ENCODE measurements at regions not wholly inside any gene's neighbourhood (a gene's known extent, or its start where the extent isn't known, plus 50 kb on each side); places are given as distances from the start of the nearest gene placed in this dataset.

DNA sequence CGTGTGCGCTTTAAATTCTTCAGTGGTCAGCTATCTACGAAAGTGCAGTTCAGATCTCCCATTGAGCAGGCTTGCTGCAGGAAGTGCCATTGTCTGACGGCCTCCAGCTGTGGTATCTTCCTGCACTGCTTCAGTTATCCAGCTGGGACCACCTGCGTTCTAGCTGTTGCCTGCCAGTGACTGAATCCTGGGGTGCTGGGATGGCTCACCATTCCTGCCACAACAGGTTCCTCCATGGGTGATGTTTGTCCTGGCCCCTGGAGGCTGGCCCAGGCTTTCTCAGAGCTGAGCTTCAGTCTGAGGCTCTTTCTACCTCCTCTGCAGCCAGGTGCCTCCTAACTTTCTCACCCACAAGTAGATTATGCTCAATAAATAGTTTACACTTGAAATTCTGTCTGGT, 498.5 kb upstream of the HS6ST1 start:
- TF ChIP-seq, protein P1, sequence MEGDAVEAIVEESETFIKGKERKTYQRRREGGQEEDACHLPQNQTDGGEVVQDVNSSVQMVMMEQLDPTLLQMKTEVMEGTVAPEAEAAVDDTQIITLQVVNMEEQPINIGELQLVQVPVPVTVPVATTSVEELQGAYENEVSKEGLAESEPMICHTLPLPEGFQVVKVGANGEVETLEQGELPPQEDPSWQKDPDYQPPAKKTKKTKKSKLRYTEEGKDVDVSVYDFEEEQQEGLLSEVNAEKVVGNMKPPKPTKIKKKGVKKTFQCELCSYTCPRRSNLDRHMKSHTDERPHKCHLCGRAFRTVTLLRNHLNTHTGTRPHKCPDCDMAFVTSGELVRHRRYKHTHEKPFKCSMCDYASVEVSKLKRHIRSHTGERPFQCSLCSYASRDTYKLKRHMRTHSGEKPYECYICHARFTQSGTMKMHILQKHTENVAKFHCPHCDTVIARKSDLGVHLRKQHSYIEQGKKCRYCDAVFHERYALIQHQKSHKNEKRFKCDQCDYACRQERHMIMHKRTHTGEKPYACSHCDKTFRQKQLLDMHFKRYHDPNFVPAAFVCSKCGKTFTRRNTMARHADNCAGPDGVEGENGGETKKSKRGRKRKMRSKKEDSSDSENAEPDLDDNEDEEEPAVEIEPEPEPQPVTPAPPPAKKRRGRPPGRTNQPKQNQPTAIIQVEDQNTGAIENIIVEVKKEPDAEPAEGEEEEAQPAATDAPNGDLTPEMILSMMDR (IDR thresholded peaks at IDR 0.05), result no peak
- no peak for TF ChIP-seq POLR2A (IDR thresholded peaks at IDR 0.05)

Measured in prostate gland (tissue), 2 donors.